KMS-11 (cell line): ENCODE measurements at regions not wholly inside any gene's neighbourhood (a gene's known extent, or its start where the extent isn't known, plus 50 kb on each side); places are given as distances from the start of the nearest gene placed in this dataset.

Source experiments
- H2AFZ ChIP-seq: fragments of 200-600 bp; sonication (generic); 2 replicates; pipeline ENCODE4 v1.6.1; 2016; ENCODE audit warnings: antibody characterized with exemption, mixed run types, low read depth
- H3K27ac ChIP-seq: fragments of 200-600 bp; sonication (generic); 2 replicates; pipeline ENCODE4 v1.6.1; 2016; ENCODE audit warnings: mild to moderate bottlenecking, mixed run types
- H3K27me3 ChIP-seq: fragments of 200-600 bp; sonication (generic); 2 replicates; pipeline ENCODE4 v1.6.1; 2017; ENCODE audit warnings: mild to moderate bottlenecking, low read depth, mixed run types, moderate library complexity; ENCODE audit not compliant: insufficient read depth
- H3K36me3 ChIP-seq: fragments of 200-600 bp; sonication (generic); 2 replicates; pipeline ENCODE4 v1.6.1; 2017; ENCODE audit warnings: mild to moderate bottlenecking, mixed run types; ENCODE audit not compliant: insufficient read depth
- H3K4me1 ChIP-seq: fragments of 200-600 bp; sonication (generic); 2 replicates; pipeline ENCODE4 v1.6.1; 2016; ENCODE audit warnings: mild to moderate bottlenecking, low read depth, mixed run types; ENCODE audit not compliant: poor library complexity, severe bottlenecking
- H3K4me2 ChIP-seq: fragments of 200-600 bp; sonication (generic); 2 replicates; pipeline ENCODE4 v1.7.0; 2016; ENCODE audit warnings: mild to moderate bottlenecking, mixed run types
- H3K4me3 ChIP-seq: fragments of 200-600 bp; sonication (generic); IDR thresholded peaks from 2 replicates; pipeline ENCODE4 v1.6.1; 2017; ENCODE audit warnings: low read depth, low read length, mixed read lengths; ENCODE audit not compliant: insufficient read depth
- H3K79me2 ChIP-seq: fragments of 200-600 bp; sonication (generic); 2 replicates; pipeline ENCODE4 v1.6.1; 2016; ENCODE audit warnings: low read depth, mixed run types; ENCODE audit not compliant: insufficient read depth
- H3K9ac ChIP-seq: fragments of 200-600 bp; sonication (generic); 2 replicates; pipeline ENCODE4 v1.6.1; 2016; ENCODE audit warnings: mild to moderate bottlenecking, mixed run types
- H4K20me1 ChIP-seq: fragments of 200-600 bp; sonication (generic); 2 replicates; pipeline ENCODE4 v1.6.1; 2016; ENCODE audit warnings: mild to moderate bottlenecking, mixed run types; ENCODE audit not compliant: insufficient read depth
- TF ChIP-seq, protein P1 (sequence below): fragments of 200-600 bp; sonication (generic); conservative IDR thresholded peaks from 2 replicates; pipeline ENCODE4 v1.6.1; 2017; ENCODE audit warnings: low read depth, mild to moderate bottlenecking, antibody characterized with exemption, low read length, moderate library complexity, mixed read lengths

DNA sequence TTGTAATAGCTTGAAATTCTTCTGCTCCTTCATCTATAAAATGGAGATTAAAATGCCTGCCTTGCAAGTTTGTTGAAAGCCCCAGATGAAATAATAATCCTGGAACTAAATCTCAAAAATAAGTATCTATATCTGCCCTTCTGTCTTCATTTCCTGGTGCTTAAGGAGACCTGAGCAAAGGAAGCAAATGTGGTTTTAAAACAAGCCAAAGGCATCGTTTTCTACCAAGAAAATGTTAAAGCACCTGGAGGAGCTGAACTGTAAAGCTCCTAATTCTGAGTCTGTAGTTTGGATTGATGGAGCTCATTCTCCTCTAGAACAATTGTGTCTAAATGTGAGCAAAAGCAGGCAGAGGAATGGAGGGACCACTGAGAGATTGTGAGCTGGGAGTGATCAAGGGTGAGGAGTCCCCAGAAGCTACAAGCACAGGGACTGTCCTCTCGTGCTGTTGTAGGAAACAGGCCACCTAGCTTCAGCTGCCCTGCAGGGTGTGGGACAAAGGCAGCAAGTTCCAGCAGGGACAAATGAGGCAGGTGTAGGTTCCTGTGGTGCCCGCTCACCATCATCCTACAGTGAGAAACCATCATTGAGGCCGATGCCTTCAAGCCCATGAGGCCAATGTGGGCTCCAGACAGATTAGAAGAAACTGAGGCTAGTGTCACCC lies 420.7 kb upstream of the TRIB2 start:
- Histone ChIP-seq H3K36me3 (no peaks in the 10 kb centered on the region), H3K79me2 (no peaks in the 10 kb centered on the region), H3K27me3 (no peaks in the 10 kb centered on the region), H3K4me3 (no peak overlapping the region), H3K9ac (no peak overlapping the region), H4K20me1 (no peaks in the 10 kb centered on the region), H3K27ac (no peak overlapping the region), H3K4me2 (no peak overlapping the region), H2AFZ (no peak overlapping the region), H3K4me1 (peaks cover 22% of the 10 kb centered on the region)
- TF ChIP-seq, protein P1, sequence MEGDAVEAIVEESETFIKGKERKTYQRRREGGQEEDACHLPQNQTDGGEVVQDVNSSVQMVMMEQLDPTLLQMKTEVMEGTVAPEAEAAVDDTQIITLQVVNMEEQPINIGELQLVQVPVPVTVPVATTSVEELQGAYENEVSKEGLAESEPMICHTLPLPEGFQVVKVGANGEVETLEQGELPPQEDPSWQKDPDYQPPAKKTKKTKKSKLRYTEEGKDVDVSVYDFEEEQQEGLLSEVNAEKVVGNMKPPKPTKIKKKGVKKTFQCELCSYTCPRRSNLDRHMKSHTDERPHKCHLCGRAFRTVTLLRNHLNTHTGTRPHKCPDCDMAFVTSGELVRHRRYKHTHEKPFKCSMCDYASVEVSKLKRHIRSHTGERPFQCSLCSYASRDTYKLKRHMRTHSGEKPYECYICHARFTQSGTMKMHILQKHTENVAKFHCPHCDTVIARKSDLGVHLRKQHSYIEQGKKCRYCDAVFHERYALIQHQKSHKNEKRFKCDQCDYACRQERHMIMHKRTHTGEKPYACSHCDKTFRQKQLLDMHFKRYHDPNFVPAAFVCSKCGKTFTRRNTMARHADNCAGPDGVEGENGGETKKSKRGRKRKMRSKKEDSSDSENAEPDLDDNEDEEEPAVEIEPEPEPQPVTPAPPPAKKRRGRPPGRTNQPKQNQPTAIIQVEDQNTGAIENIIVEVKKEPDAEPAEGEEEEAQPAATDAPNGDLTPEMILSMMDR, result no peak

DNA sequence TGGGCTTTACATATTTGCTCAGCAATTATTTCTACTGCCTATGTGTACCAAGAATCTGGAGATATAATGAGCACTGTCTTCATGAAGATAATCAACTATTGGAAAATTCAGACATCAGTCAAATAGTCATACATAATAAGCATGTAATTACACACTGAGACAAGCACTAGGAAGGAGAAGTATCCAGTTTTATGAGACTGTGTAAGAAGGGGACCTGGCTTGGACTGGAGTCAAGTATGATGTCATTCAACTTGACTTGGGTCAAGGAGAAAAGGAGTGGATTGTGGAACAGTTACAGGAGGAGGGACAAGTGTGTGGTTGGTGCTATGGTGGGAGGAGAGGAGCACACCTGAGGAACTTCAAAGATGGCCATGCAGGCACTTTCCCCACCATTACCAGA lies 419.8 kb upstream of the TRIB2 start:
- no peak overlapping the region for H3K27ac ChIP-seq
- H4K20me1 ChIP-seq, result no peaks in the 10 kb centered on the region
- H3K4me1 ChIP-seq, result peaks cover 22% of the 10 kb centered on the region
- H3K36me3 ChIP-seq, result no peaks in the 10 kb centered on the region
- no peak overlapping the region for H3K4me3 ChIP-seq
- TF ChIP-seq, protein P1, result no peak
- no peak overlapping the region for H2AFZ ChIP-seq
- H3K4me2 ChIP-seq, result no peak overlapping the region
- H3K27me3 ChIP-seq, result no peaks in the 10 kb centered on the region
- H3K79me2 ChIP-seq, result no peaks in the 10 kb centered on the region
- no peak overlapping the region for H3K9ac ChIP-seq

DNA sequence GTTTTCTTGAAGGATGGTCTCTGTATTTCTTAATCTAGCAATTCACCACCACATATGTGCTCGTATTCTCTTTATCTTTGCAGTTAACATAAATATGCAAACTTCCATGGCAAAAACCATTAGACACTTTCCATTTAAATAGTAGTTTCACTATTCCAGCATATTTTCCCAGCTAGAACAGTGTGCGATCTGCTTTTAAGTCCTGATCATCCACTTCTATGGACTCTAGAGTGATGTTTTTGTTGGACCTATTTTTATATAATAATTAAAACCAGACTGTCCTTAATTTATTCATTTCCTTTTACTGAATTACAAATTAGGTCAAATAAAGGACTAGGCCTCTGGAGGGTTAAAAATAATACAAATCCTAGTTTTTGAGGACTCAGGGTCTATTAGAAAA lies 418.4 kb upstream of the TRIB2 start:
- no peaks in the 10 kb centered on the region for H4K20me1 ChIP-seq
- no peaks in the 10 kb centered on the region for H3K79me2 ChIP-seq
- no peak overlapping the region for H3K4me3 ChIP-seq
- no peaks in the 10 kb centered on the region for H3K27me3 ChIP-seq
- H3K27ac ChIP-seq, result no peak overlapping the region
- peaks cover 31% of the 10 kb centered on the region for H3K4me1 ChIP-seq
- no peak overlapping the region for H2AFZ ChIP-seq
- H3K4me2 ChIP-seq, result no peak overlapping the region
- H3K36me3 ChIP-seq, result no peaks in the 10 kb centered on the region
- no peak overlapping the region for H3K9ac ChIP-seq
- TF ChIP-seq, protein P1, result no peak

DNA sequence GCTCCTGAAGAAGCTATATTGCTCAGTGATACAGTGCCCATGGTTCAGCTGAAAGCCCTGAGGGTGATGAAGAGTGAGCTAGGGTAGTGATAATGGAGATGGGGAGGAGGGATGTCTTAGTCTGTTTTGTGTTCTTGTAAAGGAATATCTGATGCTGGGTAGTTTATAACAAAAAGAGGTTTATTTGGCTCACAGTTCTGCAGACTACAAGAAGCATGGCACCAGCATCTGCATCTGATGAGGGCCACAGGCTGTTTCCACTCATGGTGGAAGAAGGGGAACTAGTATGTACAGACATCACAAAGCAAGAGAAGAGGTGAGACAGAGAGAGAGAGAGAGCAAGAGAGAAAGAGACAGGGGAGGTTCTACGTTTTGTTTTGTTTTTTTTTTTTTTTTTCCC lies 417.3 kb upstream of the TRIB2 start:
- Histone ChIP-seq H3K4me3 (no peak overlapping the region), H2AFZ (no peak overlapping the region), H4K20me1 (no peaks in the 10 kb centered on the region), H3K4me1 (peaks cover 31% of the 10 kb centered on the region), H3K79me2 (no peaks in the 10 kb centered on the region), H3K9ac (no peak overlapping the region), H3K36me3 (no peaks in the 10 kb centered on the region), H3K27ac (no peak overlapping the region), H3K27me3 (no peaks in the 10 kb centered on the region), H3K4me2 (no peak overlapping the region)
- TF ChIP-seq, protein P1, result no peak
